CD4-positive, alpha-beta T cell treated with Interleukin-6 at 100 ng/mL for 8 hours (primary cell): ENCODE measurements at regions not wholly inside any gene's neighbourhood (a gene's known extent, or its start where the extent isn't known, plus 50 kb on each side); places are given as distances from the start of the nearest gene placed in this dataset.
A peak's percentile ranks its signal among the peaks of the same experiment; 100 is the strongest.

Experiments
- DNase-seq: peaks from one replicate; pipeline ENCODE4 v3.0.0-alpha.2; 2020; ENCODE audit warnings: mixed read lengths, low spot score

DNA sequence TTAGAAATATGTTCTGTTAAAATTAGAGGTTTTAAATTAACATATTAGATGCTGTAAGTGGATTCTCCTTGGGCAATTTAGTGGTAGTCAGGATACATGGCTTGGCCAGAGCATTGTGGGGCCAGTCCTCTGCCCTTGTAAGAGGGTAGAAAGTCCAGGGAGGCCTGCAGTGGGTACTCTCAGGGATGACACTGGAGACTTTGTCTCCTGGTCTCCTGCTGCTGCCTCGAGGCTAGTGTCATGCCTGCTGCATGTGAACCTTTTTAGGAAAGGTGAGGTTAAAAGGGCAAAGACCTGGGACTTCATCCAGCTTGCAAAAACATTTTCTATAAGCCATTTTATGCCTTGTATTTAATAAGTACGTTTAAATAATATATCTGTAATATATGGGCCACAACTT lies 96.8 kb upstream of the PROK2 start:
- no peak for DNase-seq

DNA sequence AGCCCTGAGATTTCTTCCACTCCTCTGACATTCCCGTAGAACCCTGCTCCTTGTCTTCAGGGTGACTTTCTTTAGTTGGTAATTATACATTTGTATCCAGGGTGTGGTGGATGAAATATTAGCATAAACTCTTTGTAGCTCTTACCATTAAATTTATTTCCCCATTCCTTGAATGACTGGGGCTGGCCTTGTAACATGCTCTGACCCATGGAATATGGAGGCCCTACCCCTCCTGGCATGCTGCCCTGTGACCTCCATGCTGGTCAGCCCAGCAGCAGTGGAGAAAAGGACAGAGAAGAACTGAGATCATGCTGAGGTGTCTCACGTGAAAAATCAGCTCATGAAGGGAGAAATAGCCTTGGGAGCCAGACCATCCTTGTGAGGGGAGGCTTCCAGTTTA lies 96.1 kb upstream of the PROK2 start:
- DNase-seq, result no peak

DNA sequence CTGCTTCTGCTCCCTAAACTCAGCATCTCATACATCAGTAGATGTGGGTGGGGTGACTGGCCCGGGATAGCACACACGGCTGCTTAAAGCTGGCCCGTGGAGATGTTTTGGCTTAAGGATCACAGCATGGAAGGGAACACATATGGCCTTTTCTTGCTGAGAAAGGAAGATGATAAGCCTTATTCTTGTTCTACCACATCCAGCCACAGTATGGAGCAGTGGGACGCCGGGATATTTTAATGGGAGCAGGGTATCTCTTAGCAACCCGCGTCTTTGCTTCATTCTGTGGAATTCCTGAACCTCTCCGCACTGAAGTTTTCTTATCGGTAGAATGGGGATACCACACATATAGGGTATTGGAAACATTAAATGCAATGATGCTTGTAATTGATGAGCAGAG lies 94.1 kb upstream of the PROK2 start:
- DNase-seq, result no peak

DNA sequence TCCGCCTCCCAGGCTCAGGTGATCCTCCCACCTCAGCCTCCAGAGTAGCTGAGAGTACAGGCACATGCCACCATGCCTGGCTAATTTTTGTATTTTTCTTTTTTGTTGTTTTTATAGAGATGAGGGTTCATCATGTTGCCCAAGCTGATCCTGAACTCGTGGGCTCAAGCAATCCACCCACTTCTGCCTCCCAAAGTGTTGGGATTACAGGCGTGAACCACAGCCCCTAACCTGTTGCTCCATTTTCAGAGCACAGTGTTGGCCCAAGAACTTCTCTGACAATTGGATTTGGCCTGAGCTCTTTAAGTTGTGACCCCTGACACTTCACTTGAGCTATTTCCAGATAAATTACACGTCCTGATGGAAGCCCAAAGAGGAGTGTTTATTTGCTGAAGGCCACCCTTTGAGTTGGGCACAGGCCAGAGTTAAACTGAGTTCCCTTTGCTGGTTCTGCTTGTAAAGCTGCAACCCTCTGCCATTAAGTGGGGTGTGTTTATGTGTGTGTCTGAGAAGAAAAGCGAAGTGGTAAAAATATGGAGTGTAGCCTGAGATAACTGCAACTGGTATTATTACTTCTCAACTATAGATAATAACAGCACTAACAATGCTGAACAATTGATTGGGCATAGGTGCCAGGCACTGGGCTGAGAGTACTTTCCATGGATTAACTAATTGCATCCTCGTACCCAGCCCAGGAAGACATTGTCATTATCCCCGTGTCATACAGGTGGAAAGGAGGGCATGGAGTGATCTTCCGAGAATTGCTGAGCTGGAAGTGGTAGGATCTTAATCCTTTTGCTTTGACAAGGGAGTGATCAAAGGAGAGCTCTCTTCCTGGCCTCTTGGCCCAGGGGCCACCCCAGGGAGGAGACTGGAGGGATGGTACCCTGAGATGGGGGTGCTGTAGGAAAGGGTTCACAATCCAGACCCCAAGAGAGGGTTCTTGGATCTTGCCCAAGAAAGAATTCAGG lies 91.5 kb upstream of the PROK2 start:
- DNase-seq, result no peak

DNA sequence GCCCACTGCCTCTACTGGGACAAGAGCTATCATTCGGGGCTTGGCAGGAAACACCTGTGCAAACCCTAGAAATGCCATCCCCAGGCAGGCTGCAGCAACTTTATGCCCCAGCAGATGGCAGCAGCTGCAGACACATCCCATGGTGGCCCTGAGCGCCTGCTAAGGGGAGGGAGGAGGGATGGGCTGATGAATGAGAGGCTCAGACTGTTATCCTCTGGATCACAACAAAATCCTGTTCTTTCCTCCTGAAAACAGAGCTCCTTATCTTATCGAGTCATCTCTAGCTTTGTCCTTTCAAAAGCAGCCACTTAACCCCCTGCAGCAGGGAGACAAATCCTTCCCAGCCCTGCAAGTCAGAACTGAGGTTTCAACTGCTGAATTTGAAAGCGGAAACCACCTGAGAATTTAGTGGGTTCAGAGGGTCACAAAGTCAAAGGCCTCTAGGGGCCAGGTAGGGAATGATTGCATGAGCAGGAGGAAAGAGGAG lies 90.6 kb upstream of the PROK2 start:
- DNase-seq, result peak; percentile 74

DNA sequence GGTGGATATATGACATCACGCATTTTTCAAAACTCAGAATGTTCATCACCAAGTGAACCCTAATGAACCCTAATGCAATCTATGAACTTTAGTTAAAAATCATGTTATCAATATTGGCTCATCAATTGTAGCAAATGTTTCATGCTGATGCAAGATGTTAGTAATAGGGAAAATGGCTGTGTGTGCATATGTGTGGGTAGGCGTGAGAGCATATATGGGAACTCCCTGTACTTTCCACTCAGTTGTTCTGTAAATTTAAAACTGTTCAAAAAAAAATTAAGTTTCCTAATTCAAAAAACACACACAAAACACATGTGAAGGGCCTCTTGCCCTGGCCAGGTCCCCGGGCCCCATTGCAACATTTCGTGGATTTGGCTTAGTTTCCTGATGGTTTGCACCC lies 89.7 kb upstream of the PROK2 start:
- no peak for DNase-seq

DNA sequence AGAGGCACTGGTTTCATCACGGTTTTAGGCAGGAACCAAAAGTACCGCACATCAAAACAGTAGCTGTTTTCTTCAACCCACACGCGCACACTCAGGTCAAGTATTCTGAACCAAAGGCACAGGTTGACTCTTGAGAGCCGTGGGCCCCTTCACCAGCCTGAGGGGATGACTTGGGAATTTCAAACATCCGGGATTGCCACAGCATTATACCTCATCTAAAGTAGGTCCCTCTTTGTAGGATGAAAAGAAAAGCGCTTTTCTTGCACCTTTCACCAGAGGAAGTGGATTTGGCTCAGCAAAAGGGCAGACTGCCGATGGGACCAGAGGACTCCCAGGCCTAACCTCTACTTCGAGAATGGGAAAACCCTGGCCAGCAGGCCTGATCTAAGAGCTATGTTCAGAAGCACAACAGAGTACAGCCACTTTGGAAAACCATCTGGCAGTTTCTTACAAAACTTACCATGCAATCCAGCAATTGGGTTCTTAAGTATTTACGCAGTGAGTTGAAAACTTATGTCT lies 88.2 kb upstream of the PROK2 start:
- no peak for DNase-seq

DNA sequence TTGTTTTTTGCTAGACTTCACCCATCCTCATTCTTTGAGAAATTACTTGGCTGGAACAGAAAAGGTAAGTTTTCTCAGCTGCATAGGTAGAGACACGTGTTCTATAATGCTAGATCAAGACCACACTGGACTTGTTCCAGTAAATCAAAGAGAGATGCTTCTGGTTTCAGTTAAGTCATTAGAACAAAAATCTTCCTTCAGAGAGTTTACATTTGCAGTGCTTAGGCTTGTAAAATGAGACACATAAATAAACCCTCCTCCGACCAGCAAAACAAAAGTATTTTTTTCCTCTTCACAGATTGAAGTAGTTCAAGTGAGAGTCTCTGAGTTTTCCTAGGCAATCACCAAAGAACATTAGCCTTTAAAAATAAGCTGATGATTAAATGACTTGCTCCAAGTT lies 87.3 kb upstream of the PROK2 start:
- no peak for DNase-seq

DNA sequence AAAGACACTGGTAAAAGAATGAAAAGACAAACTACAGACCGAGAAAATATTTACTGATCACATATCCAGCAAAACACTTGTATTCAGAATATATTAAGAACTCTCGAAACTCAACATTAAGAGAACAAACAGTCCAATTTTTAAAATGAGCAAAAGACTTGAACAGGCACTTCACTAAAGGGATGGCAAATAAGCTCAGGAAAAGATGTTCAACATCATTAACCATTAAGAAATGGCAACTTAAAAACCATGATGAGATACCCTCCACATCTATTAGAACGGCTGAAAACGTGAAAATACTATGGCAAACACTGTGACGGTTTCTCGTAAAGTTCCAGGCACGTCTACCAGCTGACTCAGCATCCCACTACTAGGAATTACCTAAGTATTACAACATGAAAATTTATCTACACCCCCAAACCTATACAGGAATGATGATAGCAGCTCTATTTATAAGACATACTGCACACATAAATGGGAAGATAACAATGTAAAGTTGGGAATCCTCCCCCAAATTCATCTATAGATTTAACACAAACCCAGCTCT lies 86.1 kb upstream of the PROK2 start:
- no peak for DNase-seq

DNA sequence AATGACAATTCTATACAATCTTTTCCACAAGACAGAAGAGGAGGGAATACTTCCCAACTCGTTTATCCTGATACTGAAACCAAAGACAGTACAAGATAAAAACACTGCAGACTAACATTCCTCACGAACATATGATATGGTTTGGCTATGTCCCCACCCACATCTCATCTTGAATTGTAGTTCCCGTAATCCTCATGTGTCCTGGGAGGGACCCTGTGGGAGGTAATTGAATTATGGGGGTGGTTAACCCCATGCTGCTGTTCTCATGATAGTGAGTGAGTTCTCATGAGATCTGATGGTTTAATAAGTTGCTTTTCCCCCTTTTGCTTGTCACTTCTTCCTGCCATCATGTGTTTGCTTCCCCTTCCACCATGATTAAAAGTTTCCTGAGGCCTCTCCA lies 83.9 kb upstream of the PROK2 start:
- no peak for DNase-seq

DNA sequence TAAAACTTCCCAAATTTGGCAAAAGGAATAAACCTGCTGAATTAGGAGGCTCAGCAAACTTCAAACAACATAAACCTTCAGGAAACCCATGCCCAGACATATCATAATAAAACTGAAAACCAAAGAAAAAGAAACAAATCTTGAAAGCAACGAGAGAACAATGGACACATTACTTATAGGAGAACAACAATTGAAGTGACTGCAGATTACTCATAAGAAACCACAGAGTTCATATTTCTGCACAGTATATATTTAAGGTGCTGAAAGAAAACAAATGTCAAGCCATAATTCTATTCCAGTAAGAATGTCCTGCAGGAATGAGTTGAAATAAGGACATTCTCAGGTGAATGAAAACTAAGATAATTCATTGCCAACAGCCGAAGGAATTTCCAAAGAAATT lies 80.8 kb upstream of the PROK2 start:
- DNase-seq, result no peak

DNA sequence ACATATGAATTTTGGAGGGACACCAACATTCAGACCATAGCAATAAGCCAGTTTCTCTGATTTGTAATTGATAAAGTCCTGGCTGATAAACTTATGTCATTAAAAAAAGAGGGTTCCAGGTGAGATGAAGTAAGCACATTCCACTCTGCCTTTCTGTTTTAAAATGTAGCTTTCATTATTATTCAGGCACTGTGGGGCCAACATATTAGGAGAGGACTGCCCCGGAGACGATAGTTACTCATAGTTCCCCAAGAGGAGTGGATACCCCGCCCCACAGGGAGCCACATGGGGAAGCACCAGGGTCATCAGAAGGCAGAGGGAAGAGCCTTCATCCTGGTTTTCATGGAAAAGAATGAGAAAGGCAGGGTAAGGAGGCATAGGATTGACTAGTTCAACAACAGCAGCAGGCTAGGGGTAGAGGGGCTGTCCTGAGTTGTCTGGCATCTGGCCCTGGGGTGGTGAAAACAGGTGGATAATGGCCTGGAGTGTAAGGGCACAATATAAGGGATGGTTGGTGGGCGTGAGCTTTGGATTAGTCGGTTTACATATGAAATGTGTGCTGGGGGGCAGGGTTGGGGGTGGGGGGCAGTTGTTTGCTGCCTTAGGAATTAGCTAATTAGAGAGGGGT lies 78.7 kb upstream of the PROK2 start:
- DNase-seq, result no peak

DNA sequence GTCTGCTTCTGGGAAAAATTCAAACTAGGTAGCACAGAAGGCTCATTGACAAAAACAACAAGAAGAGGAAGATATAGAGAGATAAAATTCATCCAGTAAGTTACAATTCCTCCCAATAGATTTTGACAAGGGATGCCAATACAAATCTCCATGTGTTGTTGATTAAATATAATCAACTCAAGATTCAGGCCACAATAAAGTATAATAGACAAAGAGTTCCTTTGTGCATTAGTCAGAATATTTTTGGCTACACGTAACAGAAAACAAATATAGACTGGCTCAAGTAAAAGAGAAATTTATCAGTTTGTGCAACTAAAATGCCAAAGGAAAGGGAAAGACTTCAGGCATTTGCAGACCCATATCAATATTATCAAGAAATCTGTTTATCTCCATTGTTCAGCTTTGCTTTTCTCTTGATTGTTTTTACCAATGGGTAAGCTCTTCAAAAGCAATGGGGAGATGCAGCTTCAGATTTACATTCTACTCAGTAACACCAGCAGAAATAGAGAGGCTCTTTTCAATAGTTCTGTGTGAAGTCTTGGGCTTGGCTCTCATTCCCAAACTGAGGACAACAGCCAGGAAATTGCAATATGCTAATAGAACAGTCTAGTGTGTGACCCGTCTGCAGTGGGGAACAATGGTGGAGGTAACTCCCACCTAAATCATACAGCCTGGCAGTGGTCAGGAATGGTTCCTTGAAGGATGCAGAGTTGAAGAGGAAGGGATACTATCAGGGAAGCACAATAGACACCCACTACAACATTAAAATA lies 77.6 kb upstream of the PROK2 start:
- no peak for DNase-seq

DNA sequence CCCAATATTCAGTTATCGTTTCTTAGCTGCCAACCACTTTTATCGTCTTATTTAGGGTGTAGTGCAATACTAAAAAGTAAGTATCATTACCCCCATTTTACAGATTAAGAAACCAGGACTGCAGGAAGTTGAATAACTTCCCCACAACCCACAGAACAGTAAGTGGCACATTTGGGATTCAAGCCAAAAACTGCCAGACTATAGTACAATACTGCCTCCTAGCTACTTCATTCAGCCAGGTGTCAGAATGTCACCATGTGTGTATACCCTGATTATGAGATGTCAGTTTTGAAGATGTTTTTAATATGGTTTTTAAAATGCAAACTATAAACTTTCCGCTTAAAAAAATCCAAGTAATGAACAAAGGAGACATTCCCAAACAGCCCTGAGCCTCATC lies 74.2 kb upstream of the PROK2 start:
- peak; percentile 61 for DNase-seq

DNA sequence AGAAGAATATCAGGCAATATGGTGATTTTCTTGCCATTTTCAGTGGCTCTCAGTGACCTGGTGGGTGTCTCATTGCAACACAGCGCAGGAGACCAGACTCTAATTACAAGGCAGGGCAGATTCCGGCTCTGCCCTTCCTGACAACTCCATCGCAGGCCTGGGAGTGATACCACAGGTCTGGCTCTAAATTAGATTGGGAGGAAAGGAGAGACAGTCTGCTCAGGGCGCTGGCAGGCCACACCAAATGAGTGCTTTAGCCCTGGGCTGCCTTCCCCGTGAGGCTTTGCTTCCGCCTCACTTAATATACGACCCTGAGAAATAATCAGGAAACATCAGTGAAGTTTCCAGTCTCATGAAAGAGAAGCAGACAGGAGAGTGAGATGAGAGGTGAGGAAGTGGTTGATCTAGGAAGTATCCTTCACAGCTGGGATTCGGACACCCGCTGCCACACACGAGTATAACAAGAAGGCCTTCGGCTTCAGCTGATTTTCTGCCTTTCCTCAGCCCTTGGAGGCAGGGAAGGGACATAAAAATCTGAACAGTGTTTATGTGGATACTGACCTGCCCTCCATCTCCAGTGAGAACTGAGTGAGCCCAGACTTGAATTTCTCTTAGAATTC lies 73.7 kb upstream of the PROK2 start:
- no peak for DNase-seq

DNA sequence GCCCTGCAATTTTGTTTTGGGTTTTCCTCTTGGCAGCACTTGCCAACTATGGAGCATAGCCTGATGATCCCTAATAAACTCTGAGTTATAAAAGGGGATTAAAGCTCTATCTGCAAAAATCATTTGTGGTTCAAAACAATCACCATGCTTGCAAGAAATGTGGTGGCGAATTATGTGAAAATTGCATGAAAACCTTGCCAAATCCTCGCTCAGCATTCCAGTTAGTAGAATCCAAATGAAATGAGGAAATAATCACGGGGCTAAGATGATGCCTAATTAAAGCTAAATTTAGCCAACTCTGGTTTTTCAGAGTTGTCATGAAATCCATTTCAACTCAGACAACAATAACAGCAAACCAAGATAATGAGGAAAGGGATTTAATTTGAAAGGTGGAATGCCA lies 73.0 kb upstream of the PROK2 start:
- no peak for DNase-seq

DNA sequence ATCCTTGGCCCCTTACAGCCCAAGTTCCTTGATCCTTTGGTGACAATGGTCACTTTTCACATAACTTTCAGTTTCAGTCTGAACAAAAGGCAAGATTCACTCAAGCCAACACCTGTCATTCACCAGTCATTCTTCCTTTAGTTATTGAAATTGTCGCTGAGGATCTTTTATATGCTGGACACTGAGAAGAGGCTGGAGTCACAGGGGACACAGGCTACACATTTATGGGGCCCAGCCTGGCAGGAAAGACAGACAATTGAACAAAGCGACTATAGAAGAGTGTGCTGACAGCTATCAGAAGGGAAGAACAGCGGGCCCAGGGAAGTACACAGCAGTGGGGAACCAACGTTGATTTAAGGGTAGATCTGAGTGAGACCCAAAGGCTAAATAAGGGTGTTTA lies 69.8 kb upstream of the PROK2 start:
- no peak for DNase-seq

DNA sequence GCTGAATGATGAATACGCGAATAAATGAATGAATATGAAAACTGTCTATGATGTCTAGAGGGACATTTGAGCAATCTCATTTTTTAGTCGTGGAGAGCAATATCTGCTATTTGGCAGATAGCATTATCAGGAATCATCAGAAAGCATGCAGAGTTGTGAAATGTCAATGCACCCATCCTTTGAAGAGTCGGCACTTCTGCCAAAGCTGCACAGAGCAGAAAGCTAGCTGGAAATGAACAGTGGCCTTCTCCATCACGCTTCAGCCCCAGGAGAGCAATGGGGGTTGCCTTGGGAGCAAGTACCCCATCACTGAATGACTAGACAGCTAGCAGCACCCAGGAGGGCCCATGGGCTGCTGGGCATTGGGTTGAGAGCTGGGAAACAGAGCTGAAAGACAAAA lies 69.1 kb upstream of the PROK2 start:
- DNase-seq, result no peak

DNA sequence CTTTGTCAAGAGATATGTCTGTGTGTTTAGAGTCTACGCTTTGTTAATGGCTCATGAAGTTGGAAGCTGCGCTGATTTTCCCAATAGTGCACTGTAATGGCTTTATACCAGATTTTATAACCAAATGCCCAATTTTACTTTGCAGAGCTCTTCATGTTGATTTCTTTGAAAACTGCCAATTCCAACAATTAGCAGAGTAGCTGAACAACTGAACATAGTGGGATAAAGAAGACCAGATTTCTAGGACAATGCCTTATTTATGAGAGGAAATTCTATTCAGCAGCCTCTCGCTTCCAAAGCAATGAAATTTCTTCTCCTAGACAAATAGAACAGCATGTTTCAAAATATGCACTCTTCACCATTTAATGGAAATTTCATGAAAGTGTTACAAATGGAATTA lies 66.9 kb upstream of the PROK2 start:
- DNase-seq, result no peak

DNA sequence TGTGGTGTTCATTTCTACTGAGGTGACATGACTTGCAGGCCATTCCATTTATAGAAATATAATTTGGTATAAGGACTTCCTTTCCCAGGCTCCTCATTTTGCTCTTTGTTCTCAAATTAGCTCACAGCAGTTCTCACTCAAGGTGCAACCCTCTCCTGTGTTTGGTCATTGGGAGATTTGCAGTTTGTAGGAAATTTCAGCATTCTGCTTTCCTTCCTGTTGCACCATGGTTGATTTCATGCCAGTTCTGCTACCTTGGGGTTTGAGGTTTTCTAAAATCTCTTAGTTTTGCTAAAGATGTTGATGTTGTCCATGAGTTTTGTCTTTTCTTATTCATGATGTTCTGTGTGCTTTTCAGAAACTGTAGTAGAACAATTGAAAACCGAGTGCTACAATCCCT lies 65.7 kb upstream of the PROK2 start:
- no peak for DNase-seq

DNA sequence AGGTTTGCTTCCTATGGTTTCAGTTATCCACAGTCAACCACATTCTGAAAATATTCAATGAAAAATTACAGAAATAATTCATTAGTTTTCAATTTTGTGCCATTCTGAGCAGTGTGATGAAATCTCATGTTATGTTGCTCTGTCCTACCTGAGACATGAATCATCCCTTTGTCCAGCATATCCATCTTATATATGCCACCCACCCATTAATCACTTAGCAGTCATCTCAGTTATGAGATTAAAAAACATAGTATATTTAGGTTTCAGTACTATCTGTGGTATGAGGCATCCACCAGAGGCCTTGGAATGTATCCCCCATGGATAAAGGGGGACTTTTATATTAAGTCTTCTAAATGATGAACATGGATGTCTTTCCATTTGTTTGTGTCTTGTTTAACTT lies 64.7 kb upstream of the PROK2 start:
- no peak for DNase-seq

DNA sequence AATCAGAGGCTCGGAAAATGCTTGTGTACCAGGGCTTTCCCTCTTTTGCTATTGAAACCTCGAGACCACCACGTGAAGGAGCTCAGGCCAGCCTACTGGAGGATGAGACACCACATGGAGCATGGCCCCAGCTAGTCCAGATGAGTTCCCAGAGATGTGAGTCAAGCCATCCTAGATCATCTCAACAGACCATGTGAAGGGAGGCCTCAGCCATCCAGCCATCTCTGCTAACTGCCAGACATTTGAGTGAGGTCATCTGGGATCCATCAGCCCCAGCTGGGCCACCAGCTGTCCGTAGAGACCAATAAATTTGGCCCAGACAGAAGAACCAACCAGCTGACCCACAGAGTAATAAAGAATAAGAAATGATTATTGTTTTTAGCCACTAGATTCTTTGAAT lies 62.8 kb upstream of the PROK2 start:
- DNase-seq, result no peak
